ENCODE measurements at regions not wholly inside any gene's neighbourhood (a gene's known extent, or its start where the extent isn't known, plus 50 kb on each side); places are given as distances from the start of the nearest gene placed in this dataset.

- TF ChIP-seq CTCF (IDR thresholded peaks at IDR 0.05; ENCODE audit: low read depth, low read length): no peak
- H3K4me3 ChIP-seq (ENCODE audit: low read depth, low read length): no peak overlapping the region
- H3K27me3 ChIP-seq (ENCODE audit: control insufficient read depth, insufficient read depth, low read length): no peaks in the 10 kb centered on the region
- H3K9me3 ChIP-seq (ENCODE audit: control insufficient read depth, insufficient read depth, low read length): no peaks in the 10 kb centered on the region
- H3K27ac ChIP-seq (ENCODE audit: low read depth, low read length): no peak overlapping the region
- no peak for DNase-seq (ENCODE audit: low read depth, low spot score)
- CTCF ChIA-PET: interaction anchor here (1.2 kb wide), 1 partner anchor 651 kb away, joined by 3 read pairs; no protein-coding TSS in a partner anchor
- POLR2A ChIA-PET: no interaction called here
These were observed 647.0 kb downstream of the EFNA5 start for GRCh38 chr5:107023732-107024131.

- no peak for DNase-seq (ENCODE audit: low read depth, low spot score)
- Histone ChIP-seq H3K4me3 (ENCODE audit: low read depth, low read length) (no peak overlapping the region), H3K27me3 (ENCODE audit: control insufficient read depth, insufficient read depth, low read length) (no peaks in the 10 kb centered on the region), H3K9me3 (ENCODE audit: control insufficient read depth, insufficient read depth, low read length) (no peaks in the 10 kb centered on the region), H3K27ac (ENCODE audit: low read depth, low read length) (no peak overlapping the region)
- CTCF ChIA-PET: no interaction called here
- TF ChIP-seq CTCF (IDR thresholded peaks at IDR 0.05; ENCODE audit: low read depth, low read length): no peak
- POLR2A ChIA-PET: no interaction called here
These were observed 649.2 kb downstream of the EFNA5 start for GRCh38 chr5:107021575-107021974.

GRCh38 chr5:107020626-107021025, 650.1 kb downstream of the EFNA5 start:
- H3K9me3 ChIP-seq (ENCODE audit: control insufficient read depth, insufficient read depth, low read length): no peaks in the 10 kb centered on the region
- no peak for TF ChIP-seq CTCF (IDR thresholded peaks at IDR 0.05; ENCODE audit: low read depth, low read length)
- DNase-seq (ENCODE audit: low read depth, low spot score): no peak
- no peaks in the 10 kb centered on the region for H3K27me3 ChIP-seq (ENCODE audit: control insufficient read depth, insufficient read depth, low read length)
- H3K27ac ChIP-seq (ENCODE audit: low read depth, low read length): no peak overlapping the region
- CTCF ChIA-PET: no interaction called here
- POLR2A ChIA-PET: no interaction called here
- H3K4me3 ChIP-seq (ENCODE audit: low read depth, low read length): no peak overlapping the region

GRCh38 chr5:107017616-107018015, 653.1 kb downstream of the EFNA5 start:
- DNase-seq (ENCODE audit: low read depth, low spot score): no peak
- ChIA-PET POLR2A (no interaction called here), CTCF (no interaction called here)
- Histone ChIP-seq H3K4me3 (ENCODE audit: low read depth, low read length) (no peak overlapping the region), H3K27ac (ENCODE audit: low read depth, low read length) (no peak overlapping the region), H3K27me3 (ENCODE audit: control insufficient read depth, insufficient read depth, low read length) (no peaks in the 10 kb centered on the region), H3K9me3 (ENCODE audit: control insufficient read depth, insufficient read depth, low read length) (no peaks in the 10 kb centered on the region)
- no peak for TF ChIP-seq CTCF (IDR thresholded peaks at IDR 0.05; ENCODE audit: low read depth, low read length)

- no peaks in the 10 kb centered on the region for H3K9me3 ChIP-seq (ENCODE audit: control insufficient read depth, insufficient read depth, low read length)
- no peak for DNase-seq (ENCODE audit: low read depth, low spot score)
- no peak overlapping the region for H3K27ac ChIP-seq (ENCODE audit: low read depth, low read length)
- CTCF ChIA-PET: no interaction called here
- H3K27me3 ChIP-seq (ENCODE audit: control insufficient read depth, insufficient read depth, low read length): no peaks in the 10 kb centered on the region
- no peak for TF ChIP-seq CTCF (IDR thresholded peaks at IDR 0.05; ENCODE audit: low read depth, low read length)
- no peak overlapping the region for H3K4me3 ChIP-seq (ENCODE audit: low read depth, low read length)
- POLR2A ChIA-PET: no interaction called here
These were observed 658.4 kb downstream of the EFNA5 start for GRCh38 chr5:107012371-107012770.
